Neural cell (in vitro differentiated cells): ENCODE measurements at regions not wholly inside any gene's neighbourhood (a gene's known extent, or its start where the extent isn't known, plus 50 kb on each side); places are given as distances from the start of the nearest gene placed in this dataset.
"Not testable (repeated sequence)": the region's sequence is repeated elsewhere in the genome, so short reads cannot be mapped to it uniquely, and the experiment has no call there.

Source experiments
- H2AFZ ChIP-seq: fragments of 200-600, 300-800 bp; sonication (generic), shearing (Covaris generic); 2 replicates; pipeline ENCODE4 v1.6.0; 2014; ENCODE audit warnings: low read depth, mild to moderate bottlenecking, antibody characterized with exemption, low read length, moderate library complexity
- H3F3A ChIP-seq: fragments of 200-600 bp; shearing (Covaris generic); 2 replicates; pipeline ENCODE4 v1.6.1; 2016; ENCODE audit warnings: mild to moderate bottlenecking, moderate library complexity, mixed read lengths, antibody characterized with exemption, low read length; ENCODE audit not compliant: insufficient read depth, poor library complexity, severe bottlenecking
- H3K27ac ChIP-seq: fragments of 200-600, 300-800 bp; sonication (generic), shearing (Covaris generic); 2 replicates; pipeline ENCODE4 v1.5.1; 2014; ENCODE audit warnings: mild to moderate bottlenecking, low read length, moderate library complexity
- H3K27me3 ChIP-seq: fragments of 300-800, 200-600 bp; sonication (generic), shearing (Covaris generic); 2 replicates; pipeline ENCODE4 v1.6.0; 2014; ENCODE audit warnings: mild to moderate bottlenecking, low read depth, low read length, moderate library complexity; ENCODE audit not compliant: insufficient read depth
- H3K36me3 ChIP-seq: fragments of 300-800, 200-600 bp; sonication (generic), shearing (Covaris generic); 2 replicates; pipeline ENCODE4 v1.5.1; 2014; ENCODE audit warnings: mild to moderate bottlenecking, antibody characterized with exemption, low read length, moderate library complexity; ENCODE audit not compliant: insufficient read depth
- H3K4me2 ChIP-seq: fragments of 300-800, 200-600 bp; sonication (generic), shearing (Covaris generic); 2 replicates; pipeline ENCODE4 v1.6.0; 2014; ENCODE audit warnings: mild to moderate bottlenecking, low read length
- H3K4me3 ChIP-seq: fragments of 300-800, 200-600 bp; sonication (generic), shearing (Covaris generic); 2 replicates; pipeline ENCODE4 v1.5.1; 2014; ENCODE audit warnings: mild to moderate bottlenecking, low read length, moderate library complexity
- H3K79me2 ChIP-seq: fragments of 200-600 bp; shearing (Covaris generic); replicated peaks from 2 replicates; pipeline ENCODE4 v1.6.0; 2014; ENCODE audit warnings: mild to moderate bottlenecking, low read length, moderate library complexity; ENCODE audit not compliant: insufficient read depth
- H3K9ac ChIP-seq: fragments of 300-800, 200-600 bp; sonication (generic), shearing (Covaris generic); 2 replicates; pipeline ENCODE4 v1.6.1; 2016; ENCODE audit warnings: mild to moderate bottlenecking, low read length, mixed read lengths
- H3K9me2 ChIP-seq: fragments of 200-600 bp; shearing (Covaris generic); 2 replicates; pipeline ENCODE4 v1.6.1; 2016; ENCODE audit warnings: mild to moderate bottlenecking, low read length, mixed read lengths; ENCODE audit not compliant: insufficient read depth
- H3K9me3 ChIP-seq: fragments of 200-600, 300-800 bp; sonication (generic), shearing (Covaris generic); 2 replicates; pipeline ENCODE4 v1.6.1; 2016; ENCODE audit warnings: mild to moderate bottlenecking, mixed run types, low read length, moderate library complexity, mixed read lengths
- H4K20me1 ChIP-seq: fragments of 200-600 bp; shearing (Covaris generic); 2 replicates; pipeline ENCODE4 v1.6.1; 2016; ENCODE audit warnings: mild to moderate bottlenecking, mixed run types; ENCODE audit not compliant: insufficient read depth
- EP300 ChIP-seq: fragments of 450-650 bp; conservative IDR thresholded peaks from 2 replicates; pipeline ENCODE4 v1.6.1; 2014; ENCODE audit warnings: antibody characterized with exemption, mild to moderate bottlenecking, moderate library complexity; ENCODE audit not compliant: poor library complexity, severe bottlenecking
- EZH2 ChIP-seq: fragments of 200-600, 300-800 bp; shearing (Covaris generic), sonication (generic); IDR thresholded peaks from 2 replicates; pipeline ENCODE4 v1.6.1; 2014; ENCODE audit warnings: antibody characterized with exemption, low read length, borderline replicate concordance, mild to moderate bottlenecking; ENCODE audit not compliant: insufficient read depth, poor library complexity, severe bottlenecking
- MXI1 ChIP-seq: fragments of 450-650 bp; conservative IDR thresholded peaks from 2 replicates; pipeline ENCODE4 v1.6.1; 2014; ENCODE audit warnings: antibody characterized with exemption, mild to moderate bottlenecking; ENCODE audit not compliant: poor library complexity, severe bottlenecking
- POLR2AphosphoS5 ChIP-seq: IDR thresholded peaks from 2 replicates; pipeline ENCODE4 v1.6.1; 2012
- RAD21 ChIP-seq: fragments of 450-650 bp; conservative IDR thresholded peaks from 2 replicates; pipeline ENCODE4 v1.6.1; 2014; ENCODE audit warnings: antibody characterized with exemption, mild to moderate bottlenecking, moderate library complexity
- SMC3 ChIP-seq: fragments of 450-650 bp; conservative IDR thresholded peaks from 2 replicates; pipeline ENCODE4 v1.6.1; 2014; ENCODE audit warnings: antibody characterized with exemption, mild to moderate bottlenecking, moderate library complexity; ENCODE audit not compliant: poor library complexity
- TAF1 ChIP-seq: IDR thresholded peaks from 2 replicates; pipeline ENCODE4 v1.6.1; 2012; ENCODE audit warnings: low read depth
- TF ChIP-seq, protein P1 (sequence below): IDR thresholded peaks from 2 replicates; pipeline ENCODE4 v1.6.1; 2012; ENCODE audit warnings: borderline replicate concordance
- TF ChIP-seq, protein P2 (sequence below): fragments of 450-650 bp; IDR thresholded peaks from 2 replicates; pipeline ENCODE4 v1.5.1; 2014; ENCODE audit warnings: antibody characterized with exemption, mild to moderate bottlenecking, moderate library complexity; ENCODE audit not compliant: poor library complexity, severe bottlenecking

DNA sequence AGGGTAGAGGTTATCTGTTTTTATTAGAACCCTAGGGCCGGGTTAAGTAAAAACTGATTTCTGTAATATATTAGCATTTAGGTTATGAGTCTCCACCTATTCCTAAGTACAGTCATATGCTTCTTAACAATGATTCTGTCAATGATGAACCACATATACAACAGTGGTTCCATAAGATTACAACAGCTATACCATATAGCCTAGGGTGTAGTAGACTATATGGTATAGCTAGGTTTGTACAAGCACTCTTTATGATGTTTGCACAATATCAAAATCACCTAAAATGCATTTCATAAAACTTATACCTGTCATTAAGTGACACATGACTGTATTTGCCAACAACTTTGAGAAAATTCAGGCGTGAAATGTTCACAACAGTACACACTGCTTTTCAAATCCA, 110.6 kb downstream of the RPL10L start:
- H4K20me1 ChIP-seq, result no peaks in the 10 kb centered on the region
- H3K9me2 ChIP-seq, result no peaks in the 10 kb centered on the region
- no peaks in the 10 kb centered on the region for H3K79me2 ChIP-seq
- no peak overlapping the region for H3K4me3 ChIP-seq
- no peaks in the 10 kb centered on the region for H3K36me3 ChIP-seq
- no peaks in the 10 kb centered on the region for H3K9me3 ChIP-seq
- H2AFZ ChIP-seq, result no peak overlapping the region
- H3F3A ChIP-seq, result no peaks in the 10 kb centered on the region
- H3K27ac ChIP-seq, result no peak overlapping the region
- H3K9ac ChIP-seq, result no peak overlapping the region
- H3K4me2 ChIP-seq, result no peak overlapping the region
- no peaks in the 10 kb centered on the region for H3K27me3 ChIP-seq
- TF ChIP-seq SMC3, result no peak
- TF ChIP-seq MXI1, result no peak

DNA sequence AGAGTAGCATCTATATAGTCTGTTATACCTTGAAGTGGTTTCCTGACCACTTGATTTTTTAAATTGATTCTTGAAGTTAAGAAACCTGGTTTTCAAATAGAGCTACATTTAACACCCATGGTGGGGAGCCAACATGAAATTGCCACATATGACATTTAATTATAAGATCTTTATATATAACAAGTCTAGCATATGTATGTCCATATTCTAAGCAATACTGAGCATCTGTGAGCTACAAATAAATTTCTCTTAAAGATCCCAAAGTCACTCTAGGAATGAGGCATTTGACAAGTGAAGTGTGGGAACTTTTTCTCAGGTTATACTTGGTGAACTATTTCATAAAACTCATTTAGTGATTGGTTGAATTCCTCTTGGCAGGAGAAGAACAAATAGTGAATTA, 132.5 kb downstream of the RPL10L start:
- TF ChIP-seq TAF1 (no peak), POLR2AphosphoS5 (no peak), SMC3 (no peak)
- TF ChIP-seq, protein P1, sequence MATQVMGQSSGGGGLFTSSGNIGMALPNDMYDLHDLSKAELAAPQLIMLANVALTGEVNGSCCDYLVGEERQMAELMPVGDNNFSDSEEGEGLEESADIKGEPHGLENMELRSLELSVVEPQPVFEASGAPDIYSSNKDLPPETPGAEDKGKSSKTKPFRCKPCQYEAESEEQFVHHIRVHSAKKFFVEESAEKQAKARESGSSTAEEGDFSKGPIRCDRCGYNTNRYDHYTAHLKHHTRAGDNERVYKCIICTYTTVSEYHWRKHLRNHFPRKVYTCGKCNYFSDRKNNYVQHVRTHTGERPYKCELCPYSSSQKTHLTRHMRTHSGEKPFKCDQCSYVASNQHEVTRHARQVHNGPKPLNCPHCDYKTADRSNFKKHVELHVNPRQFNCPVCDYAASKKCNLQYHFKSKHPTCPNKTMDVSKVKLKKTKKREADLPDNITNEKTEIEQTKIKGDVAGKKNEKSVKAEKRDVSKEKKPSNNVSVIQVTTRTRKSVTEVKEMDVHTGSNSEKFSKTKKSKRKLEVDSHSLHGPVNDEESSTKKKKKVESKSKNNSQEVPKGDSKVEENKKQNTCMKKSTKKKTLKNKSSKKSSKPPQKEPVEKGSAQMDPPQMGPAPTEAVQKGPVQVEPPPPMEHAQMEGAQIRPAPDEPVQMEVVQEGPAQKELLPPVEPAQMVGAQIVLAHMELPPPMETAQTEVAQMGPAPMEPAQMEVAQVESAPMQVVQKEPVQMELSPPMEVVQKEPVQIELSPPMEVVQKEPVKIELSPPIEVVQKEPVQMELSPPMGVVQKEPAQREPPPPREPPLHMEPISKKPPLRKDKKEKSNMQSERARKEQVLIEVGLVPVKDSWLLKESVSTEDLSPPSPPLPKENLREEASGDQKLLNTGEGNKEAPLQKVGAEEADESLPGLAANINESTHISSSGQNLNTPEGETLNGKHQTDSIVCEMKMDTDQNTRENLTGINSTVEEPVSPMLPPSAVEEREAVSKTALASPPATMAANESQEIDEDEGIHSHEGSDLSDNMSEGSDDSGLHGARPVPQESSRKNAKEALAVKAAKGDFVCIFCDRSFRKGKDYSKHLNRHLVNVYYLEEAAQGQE, result no peak

DNA sequence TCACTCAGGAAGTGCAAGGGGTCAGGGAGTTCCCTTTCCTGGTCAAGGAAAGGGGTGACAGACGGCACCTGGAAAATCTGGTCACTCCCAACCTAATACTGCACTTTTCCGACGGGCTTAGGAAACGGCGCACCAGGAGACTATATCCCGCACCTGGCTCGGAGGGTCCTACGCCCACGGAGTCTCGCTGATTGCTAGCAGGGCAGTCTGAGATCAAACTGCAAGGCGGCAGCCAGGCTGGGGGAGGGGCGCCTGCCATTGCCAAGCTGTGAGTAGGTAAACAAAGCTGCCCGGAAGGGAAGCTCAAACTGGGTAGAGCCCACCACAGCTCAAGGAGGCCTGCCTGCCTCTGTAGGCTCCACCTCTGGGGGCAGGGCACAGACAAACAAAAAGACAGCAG, 142.8 kb downstream of the RPL10L start:
- H3K27me3 ChIP-seq, H3K79me2 ChIP-seq, H2AFZ ChIP-seq, H3K9me3 ChIP-seq, H4K20me1 ChIP-seq, H3K9me2 ChIP-seq, H3K4me3 ChIP-seq, H3K27ac ChIP-seq, H3K36me3 ChIP-seq, H3F3A ChIP-seq, H3K9ac ChIP-seq, H3K4me2 ChIP-seq: not testable (repeated sequence)

More for the DNA sequence above, 132.5 kb downstream of the RPL10L start:
- H3K9ac ChIP-seq, result no peak overlapping the region
- H3K27ac ChIP-seq, result no peak overlapping the region
- H3K4me3 ChIP-seq, result no peak overlapping the region
- H2AFZ ChIP-seq, result no peak overlapping the region
- H3K9me2 ChIP-seq, result no peaks in the 10 kb centered on the region
- no peaks in the 10 kb centered on the region for H4K20me1 ChIP-seq
- no peak overlapping the region for H3K4me2 ChIP-seq
- no peaks in the 10 kb centered on the region for H3K9me3 ChIP-seq
- H3K79me2 ChIP-seq, result no peaks in the 10 kb centered on the region
- H3F3A ChIP-seq, result no peaks in the 10 kb centered on the region
- H3K36me3 ChIP-seq, result no peaks in the 10 kb centered on the region
- no peaks in the 10 kb centered on the region for H3K27me3 ChIP-seq

DNA sequence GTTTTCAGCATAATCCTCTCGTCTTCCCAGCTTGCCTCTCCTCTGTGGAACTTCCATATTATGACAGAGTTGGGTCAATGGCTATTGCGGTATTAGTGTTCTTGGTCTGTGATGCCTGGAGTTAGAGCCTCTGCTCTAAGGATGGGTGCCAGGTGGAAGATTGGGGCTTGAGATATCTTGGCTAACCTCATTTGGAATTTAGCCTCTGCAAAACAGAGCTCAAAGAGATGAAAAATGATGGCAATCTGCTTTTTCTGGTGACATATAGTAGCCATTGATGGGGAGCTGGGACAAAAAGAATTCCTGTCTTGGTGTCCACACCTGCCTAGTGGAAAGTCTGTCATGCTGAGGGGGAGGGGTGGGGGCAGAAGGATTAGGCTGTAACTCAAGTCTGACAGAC, 152.1 kb downstream of the RPL10L start:
- H2AFZ ChIP-seq, result no peak overlapping the region
- no peaks in the 10 kb centered on the region for H4K20me1 ChIP-seq
- TF ChIP-seq, protein P1, result no peak
- TF ChIP-seq SMC3 (no peak), EP300 (no peak), TAF1 (no peak), EZH2 (no peak), POLR2AphosphoS5 (no peak), RAD21 (no peak), MXI1 (no peak)
- TF ChIP-seq, protein P2, sequence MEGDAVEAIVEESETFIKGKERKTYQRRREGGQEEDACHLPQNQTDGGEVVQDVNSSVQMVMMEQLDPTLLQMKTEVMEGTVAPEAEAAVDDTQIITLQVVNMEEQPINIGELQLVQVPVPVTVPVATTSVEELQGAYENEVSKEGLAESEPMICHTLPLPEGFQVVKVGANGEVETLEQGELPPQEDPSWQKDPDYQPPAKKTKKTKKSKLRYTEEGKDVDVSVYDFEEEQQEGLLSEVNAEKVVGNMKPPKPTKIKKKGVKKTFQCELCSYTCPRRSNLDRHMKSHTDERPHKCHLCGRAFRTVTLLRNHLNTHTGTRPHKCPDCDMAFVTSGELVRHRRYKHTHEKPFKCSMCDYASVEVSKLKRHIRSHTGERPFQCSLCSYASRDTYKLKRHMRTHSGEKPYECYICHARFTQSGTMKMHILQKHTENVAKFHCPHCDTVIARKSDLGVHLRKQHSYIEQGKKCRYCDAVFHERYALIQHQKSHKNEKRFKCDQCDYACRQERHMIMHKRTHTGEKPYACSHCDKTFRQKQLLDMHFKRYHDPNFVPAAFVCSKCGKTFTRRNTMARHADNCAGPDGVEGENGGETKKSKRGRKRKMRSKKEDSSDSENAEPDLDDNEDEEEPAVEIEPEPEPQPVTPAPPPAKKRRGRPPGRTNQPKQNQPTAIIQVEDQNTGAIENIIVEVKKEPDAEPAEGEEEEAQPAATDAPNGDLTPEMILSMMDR, result no peak
- no peaks in the 10 kb centered on the region for H3F3A ChIP-seq
- H3K4me3 ChIP-seq, result no peak overlapping the region
- H3K36me3 ChIP-seq, result no peaks in the 10 kb centered on the region
- H3K9ac ChIP-seq, result no peak overlapping the region
- no peak overlapping the region for H3K27ac ChIP-seq
- no peaks in the 10 kb centered on the region for H3K79me2 ChIP-seq
- H3K4me2 ChIP-seq, result no peak overlapping the region
- no peaks in the 10 kb centered on the region for H3K9me2 ChIP-seq
- no peaks in the 10 kb centered on the region for H3K27me3 ChIP-seq
- H3K9me3 ChIP-seq, result no peaks in the 10 kb centered on the region
